Ishikawa (cell line): ENCODE measurements at regions not wholly inside any gene's neighbourhood (a gene's known extent, or its start where the extent isn't known, plus 50 kb on each side); places are given as distances from the start of the nearest gene placed in this dataset.

Experiments used
- CEBPB ChIP-seq: IDR thresholded peaks from 2 replicates; pipeline ENCODE4 v1.6.1; 2012
- MAX ChIP-seq: IDR thresholded peaks from 2 replicates; pipeline ENCODE4 v1.6.1; 2012
- NFIC ChIP-seq: IDR thresholded peaks from 2 replicates; pipeline ENCODE4 v1.6.1; 2012
- RAD21 ChIP-seq: IDR thresholded peaks from 2 replicates; pipeline ENCODE4 v1.6.1; 2012; ENCODE audit warnings: low read depth
- REST ChIP-seq: IDR thresholded peaks from 2 replicates; pipeline ENCODE4 v1.6.1; 2012; ENCODE audit warnings: low read depth, mild to moderate bottlenecking
- USF1 ChIP-seq: IDR thresholded peaks from 2 replicates; pipeline ENCODE4 v1.6.1; 2012

GRCh38 chr2:217512728-217513127, 490.1 kb downstream of the TNS1 start:
- TF ChIP-seq USF1 (no peak), RAD21 (no peak), REST (no peak), MAX (no peak), CEBPB (no peak), NFIC (no peak)
